GM12873 (cell line): ENCODE measurements at regions not wholly inside any gene's neighbourhood (a gene's known extent, or its start where the extent isn't known, plus 50 kb on each side); places are given as distances from the start of the nearest gene placed in this dataset.

Experiments used
- TF ChIP-seq, protein P1 (sequence below): IDR thresholded peaks from 2 replicates; pipeline ENCODE4 v1.5.1; 2012; ENCODE audit warnings: low read depth, mild to moderate bottlenecking, moderate library complexity, low read length, control low read depth; ENCODE audit not compliant: insufficient read depth; ENCODE audit errors: missing control alignments

DNA sequence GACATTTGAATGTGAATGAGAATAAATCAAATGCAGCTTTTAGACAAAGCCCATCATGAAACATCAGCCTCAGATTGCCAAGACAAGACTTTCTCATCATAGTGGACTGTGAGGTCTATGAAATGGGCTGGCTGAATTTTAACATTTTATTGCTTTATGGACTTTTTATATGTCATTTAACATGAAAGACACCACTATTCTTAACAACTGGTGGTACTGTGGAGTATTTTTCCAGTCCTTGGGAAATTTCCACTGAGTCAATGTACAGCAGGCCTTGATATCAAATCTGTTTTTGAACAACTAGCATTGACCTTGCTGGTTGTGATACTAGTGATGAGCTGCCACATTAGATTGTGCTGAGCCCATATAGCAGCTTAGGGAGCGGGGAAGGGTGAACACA, 326.6 kb upstream of the CITED2 start:
- TF ChIP-seq, protein P1, sequence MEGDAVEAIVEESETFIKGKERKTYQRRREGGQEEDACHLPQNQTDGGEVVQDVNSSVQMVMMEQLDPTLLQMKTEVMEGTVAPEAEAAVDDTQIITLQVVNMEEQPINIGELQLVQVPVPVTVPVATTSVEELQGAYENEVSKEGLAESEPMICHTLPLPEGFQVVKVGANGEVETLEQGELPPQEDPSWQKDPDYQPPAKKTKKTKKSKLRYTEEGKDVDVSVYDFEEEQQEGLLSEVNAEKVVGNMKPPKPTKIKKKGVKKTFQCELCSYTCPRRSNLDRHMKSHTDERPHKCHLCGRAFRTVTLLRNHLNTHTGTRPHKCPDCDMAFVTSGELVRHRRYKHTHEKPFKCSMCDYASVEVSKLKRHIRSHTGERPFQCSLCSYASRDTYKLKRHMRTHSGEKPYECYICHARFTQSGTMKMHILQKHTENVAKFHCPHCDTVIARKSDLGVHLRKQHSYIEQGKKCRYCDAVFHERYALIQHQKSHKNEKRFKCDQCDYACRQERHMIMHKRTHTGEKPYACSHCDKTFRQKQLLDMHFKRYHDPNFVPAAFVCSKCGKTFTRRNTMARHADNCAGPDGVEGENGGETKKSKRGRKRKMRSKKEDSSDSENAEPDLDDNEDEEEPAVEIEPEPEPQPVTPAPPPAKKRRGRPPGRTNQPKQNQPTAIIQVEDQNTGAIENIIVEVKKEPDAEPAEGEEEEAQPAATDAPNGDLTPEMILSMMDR: no peak

DNA sequence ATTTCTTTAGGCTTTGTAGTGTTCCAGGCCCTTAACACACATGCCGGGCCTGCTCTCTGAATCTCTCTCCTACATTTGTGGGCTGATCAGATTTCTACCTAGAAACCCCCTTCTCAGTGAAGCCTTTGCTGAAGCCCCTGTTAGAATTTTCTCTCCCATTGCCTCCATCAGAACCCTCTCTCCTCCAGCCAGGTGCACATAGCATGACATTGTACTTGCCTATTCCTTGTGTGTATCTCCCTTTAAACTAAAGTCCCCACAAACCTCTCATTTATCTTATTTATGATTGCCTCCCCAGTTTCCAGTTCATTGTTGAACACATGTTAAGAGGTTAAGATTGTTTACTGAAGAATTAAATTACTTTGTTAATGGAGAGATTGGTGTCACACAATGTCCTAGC, 325.5 kb upstream of the CITED2 start:
- TF ChIP-seq, protein P1: no peak

DNA sequence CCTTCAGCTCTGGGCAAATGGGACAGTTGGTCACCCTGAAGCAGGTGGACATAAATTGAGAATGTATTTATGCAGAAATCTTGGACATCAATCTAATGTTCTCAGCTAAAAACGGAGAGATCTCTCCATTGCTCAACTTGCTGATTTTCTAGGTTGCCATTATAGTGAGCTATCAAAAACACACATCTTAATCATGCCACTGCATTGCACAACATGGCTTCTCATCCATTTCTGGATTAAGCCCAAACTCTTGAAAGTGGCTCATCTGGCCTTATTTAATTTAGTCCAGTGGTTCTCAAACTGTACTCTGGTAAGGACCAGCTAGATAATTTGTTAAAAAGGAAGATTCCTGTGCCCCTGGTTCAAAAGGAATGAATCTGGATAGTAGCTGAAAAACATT, 324.9 kb upstream of the CITED2 start:
- TF ChIP-seq, protein P1: no peak

DNA sequence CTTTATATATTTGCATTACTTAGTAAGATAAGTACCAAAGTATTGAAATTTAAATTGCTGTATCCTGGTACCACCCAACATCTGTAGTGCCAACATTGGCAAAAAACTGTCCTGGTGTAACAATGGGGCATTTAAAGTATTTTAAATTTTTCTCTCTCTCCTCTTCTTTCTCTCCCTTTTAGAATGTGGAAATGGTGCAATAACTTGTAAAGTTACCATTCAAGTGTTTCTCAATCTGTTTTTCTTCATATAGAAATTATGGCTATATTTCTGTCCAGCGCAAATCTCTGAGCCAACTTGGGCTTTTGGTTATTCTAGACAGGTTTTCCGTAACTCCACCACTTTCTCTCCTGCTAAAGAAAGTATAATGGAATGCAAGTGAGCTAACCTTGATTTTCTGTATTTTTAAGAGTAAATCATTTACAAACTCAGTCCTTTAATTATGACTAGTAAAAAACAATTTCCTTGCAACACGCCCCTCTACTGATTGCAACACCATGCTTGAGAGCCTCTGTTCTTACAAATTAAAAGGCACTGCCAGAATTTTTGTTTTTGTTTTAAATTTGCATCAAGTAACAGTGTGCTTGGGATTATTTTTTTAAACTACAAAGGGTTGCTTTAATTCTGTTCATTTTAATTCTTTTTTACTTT, 324.2 kb upstream of the CITED2 start:
- TF ChIP-seq, protein P1: no peak

DNA sequence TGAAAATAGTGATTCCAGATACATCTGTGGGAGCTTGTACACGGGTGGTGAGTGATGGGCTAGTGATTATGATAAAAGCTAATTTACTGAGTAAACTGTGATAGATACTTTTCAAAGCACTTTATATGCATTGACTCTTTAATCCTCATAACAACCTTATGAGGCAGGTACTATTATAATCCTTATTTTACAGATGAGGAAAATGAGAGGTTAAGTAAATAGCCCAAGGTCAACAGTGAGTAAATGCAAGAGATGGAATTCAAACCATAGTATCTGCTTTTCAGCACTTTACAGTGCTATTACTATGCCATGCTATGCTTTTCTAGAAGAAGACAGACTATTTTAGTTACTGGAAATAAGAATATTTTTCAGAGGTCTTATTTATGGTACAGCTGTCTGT, 320.9 kb upstream of the CITED2 start:
- TF ChIP-seq, protein P1: no peak

DNA sequence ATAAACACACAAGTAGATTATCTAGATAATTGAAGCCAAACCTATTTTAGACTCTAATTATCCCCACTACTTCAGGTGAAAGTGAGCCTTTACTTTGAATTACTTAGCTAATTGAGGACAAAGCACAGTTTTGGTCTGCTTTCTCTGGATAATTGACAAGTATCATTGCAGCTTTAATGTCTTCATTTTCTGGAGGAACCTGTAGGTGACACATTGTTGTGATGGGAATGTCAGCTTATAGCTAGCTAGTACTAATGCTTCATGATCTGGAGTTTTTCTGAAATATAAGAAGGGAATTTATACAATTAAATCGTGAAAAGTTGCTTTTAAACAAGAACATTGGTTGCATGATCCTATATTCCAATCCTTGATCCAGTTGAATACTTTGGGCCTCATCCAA, 319.3 kb upstream of the CITED2 start:
- TF ChIP-seq, protein P1: no peak

DNA sequence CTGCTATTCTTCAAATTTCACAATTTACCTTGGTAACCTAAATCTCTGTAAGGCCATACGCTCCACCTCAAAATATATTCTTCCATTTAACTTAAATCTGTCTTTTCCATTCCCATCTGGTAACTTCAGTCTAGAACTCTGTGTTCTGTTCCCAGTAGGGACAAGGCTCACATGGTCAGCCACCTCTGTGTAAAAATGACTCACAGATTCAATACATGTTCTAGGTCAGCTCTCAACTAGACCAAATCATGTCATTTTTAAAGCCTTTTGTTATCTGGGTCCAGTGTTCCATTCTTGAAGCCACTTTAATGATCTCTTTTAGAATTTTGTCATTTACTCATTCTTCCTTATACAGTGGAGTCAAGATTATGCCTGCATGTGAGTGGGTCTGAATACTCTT, 315.6 kb upstream of the CITED2 start:
- TF ChIP-seq, protein P1: no peak
